ENCODE measurements at regions not wholly inside any gene's neighbourhood (a gene's known extent, or its start where the extent isn't known, plus 50 kb on each side); places are given as distances from the start of the nearest gene placed in this dataset.

- H3K9me3 ChIP-seq = no peaks in the 10 kb centered on the region
- WGBS, 2 donors = 85 to 86% methylated on average over 5 of the region's 5 CpGs
- no peak overlapping the region for H3K27ac ChIP-seq
- H3K27me3 ChIP-seq = no peaks in the 10 kb centered on the region
- H3K4me3 ChIP-seq = no peak overlapping the region
- no peak for DNase-seq
- intact Hi-C loops (cut with DNase I; ENCODE audit: low total_unique reads) = no loop called here
- H3K36me3 ChIP-seq (ENCODE audit: low read depth, missing control alignments) = no peaks in the 10 kb centered on the region
- no peak for TF ChIP-seq POLR2A (IDR thresholded peaks at IDR 0.05)
- TF ChIP-seq, protein P1, sequence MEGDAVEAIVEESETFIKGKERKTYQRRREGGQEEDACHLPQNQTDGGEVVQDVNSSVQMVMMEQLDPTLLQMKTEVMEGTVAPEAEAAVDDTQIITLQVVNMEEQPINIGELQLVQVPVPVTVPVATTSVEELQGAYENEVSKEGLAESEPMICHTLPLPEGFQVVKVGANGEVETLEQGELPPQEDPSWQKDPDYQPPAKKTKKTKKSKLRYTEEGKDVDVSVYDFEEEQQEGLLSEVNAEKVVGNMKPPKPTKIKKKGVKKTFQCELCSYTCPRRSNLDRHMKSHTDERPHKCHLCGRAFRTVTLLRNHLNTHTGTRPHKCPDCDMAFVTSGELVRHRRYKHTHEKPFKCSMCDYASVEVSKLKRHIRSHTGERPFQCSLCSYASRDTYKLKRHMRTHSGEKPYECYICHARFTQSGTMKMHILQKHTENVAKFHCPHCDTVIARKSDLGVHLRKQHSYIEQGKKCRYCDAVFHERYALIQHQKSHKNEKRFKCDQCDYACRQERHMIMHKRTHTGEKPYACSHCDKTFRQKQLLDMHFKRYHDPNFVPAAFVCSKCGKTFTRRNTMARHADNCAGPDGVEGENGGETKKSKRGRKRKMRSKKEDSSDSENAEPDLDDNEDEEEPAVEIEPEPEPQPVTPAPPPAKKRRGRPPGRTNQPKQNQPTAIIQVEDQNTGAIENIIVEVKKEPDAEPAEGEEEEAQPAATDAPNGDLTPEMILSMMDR (IDR thresholded peaks at IDR 0.05) = no peak
- no peaks in the 10 kb centered on the region for H3K4me1 ChIP-seq
Measured at GRCh38 chr1:235925016-235925415, 58.3 kb upstream of the LYST start.

DNA sequence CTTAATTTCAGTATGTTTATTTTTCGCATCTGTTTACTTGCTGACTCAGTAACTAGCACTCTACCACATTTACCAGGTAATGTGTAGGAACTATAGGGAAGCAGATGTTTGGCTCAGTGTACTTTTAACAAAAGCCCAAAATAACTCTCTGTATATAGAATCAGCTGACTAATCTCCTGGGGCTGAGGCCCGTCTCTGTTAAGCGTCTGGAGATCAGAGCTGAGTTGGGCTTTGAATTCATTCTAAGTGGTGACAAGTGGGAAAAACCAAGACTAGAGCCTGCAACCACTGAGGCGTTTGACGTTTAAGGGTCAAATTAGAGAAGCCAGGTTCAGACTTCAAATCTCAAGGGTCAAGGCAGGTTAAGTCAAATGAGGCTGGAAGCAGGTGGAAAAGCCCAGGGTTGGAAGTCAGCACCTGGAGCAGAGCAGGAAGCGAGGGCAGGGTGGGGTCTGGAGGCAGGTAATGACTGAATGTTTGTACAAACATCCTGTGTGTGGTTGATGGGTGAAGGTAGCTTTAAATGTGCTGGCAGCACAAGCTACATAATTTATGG lies 56.8 kb upstream of the LYST start:
- no peaks in the 10 kb centered on the region for H3K27me3 ChIP-seq
- no peak overlapping the region for H3K4me3 ChIP-seq
- no peak overlapping the region for H3K27ac ChIP-seq
- H3K36me3 ChIP-seq (ENCODE audit: low read depth, missing control alignments) = no peaks in the 10 kb centered on the region
- no peak for TF ChIP-seq POLR2A (IDR thresholded peaks at IDR 0.05)
- TF ChIP-seq, protein P1 (IDR thresholded peaks at IDR 0.05) = no peak
- intact Hi-C loops (cut with DNase I; ENCODE audit: low total_unique reads) = no loop called here
- H3K4me1 ChIP-seq = no peaks in the 10 kb centered on the region
- no peaks in the 10 kb centered on the region for H3K9me3 ChIP-seq
- 66 to 77% methylated on average over 6 of the region's 6 CpGs for WGBS, 2 donors
- DNase-seq = no peak

GRCh38 chr1:235920596-235921375 lies 54.1 kb upstream of the LYST start:
- intact Hi-C loops (cut with DNase I; ENCODE audit: low total_unique reads) = no loop called here

DNA sequence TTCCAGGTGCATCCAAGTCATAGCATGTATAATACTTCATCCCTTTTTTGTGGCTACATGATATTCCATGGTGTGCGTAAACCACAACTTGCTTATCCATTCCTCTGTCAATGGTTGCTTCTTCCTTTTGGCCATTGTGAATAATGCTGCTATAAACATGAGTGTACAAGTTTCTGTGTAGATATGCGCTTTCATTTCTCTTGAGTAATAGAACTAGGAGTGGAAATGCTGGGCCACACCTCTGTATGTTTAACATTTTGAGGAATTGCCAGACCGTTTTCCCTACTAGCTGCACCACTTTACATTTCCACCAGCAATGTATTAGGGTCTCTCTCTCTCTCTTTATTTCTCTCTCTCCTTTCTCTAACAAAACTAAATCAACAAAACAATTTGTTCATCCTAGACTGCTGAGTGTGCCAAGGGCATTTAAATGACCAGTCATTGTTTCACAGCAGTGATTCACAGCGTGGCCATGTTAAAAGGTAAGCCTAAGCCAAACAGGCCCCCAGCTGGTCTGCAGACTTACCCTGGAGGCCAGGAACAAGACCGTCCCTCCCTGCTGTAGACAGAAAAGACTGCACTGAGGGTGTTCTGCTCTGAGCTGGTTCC lies 53.2 kb upstream of the LYST start:
- intact Hi-C loops (cut with DNase I; ENCODE audit: low total_unique reads) = no loop called here
- H3K27ac ChIP-seq = no peak overlapping the region
- WGBS, 2 donors = 77 to 89% methylated on average over 5 of the region's 5 CpGs

More at GRCh38 chr1:235920596-235921375, 54.1 kb upstream of the LYST start:
- no peak overlapping the region for H3K27ac ChIP-seq
- 63 to 65% methylated on average over 11 to 12 of the region's 12 CpGs for WGBS, 2 donors
- no peaks in the 10 kb centered on the region for H3K27me3 ChIP-seq
- DNase-seq = no peak
- TF ChIP-seq, protein P1 (IDR thresholded peaks at IDR 0.05) = no peak
- TF ChIP-seq POLR2A (IDR thresholded peaks at IDR 0.05) = no peak
- H3K9me3 ChIP-seq = no peaks in the 10 kb centered on the region
- H3K4me3 ChIP-seq = no peak overlapping the region
- H3K36me3 ChIP-seq (ENCODE audit: low read depth, missing control alignments) = no peaks in the 10 kb centered on the region
- H3K4me1 ChIP-seq = no peaks in the 10 kb centered on the region

More for the DNA sequence above, 53.2 kb upstream of the LYST start:
- H3K4me1 ChIP-seq = no peaks in the 10 kb centered on the region
- no peak for DNase-seq
- no peak overlapping the region for H3K4me3 ChIP-seq
- TF ChIP-seq, protein P1 (IDR thresholded peaks at IDR 0.05) = no peak
- no peak for TF ChIP-seq POLR2A (IDR thresholded peaks at IDR 0.05)
- H3K27me3 ChIP-seq = no peaks in the 10 kb centered on the region
- no peaks in the 10 kb centered on the region for H3K9me3 ChIP-seq
- no peaks in the 10 kb centered on the region for H3K36me3 ChIP-seq (ENCODE audit: low read depth, missing control alignments)
